ENCODE measurements at regions not wholly inside any gene's neighbourhood (a gene's known extent, or its start where the extent isn't known, plus 50 kb on each side); places are given as distances from the start of the nearest gene placed in this dataset.

DNA sequence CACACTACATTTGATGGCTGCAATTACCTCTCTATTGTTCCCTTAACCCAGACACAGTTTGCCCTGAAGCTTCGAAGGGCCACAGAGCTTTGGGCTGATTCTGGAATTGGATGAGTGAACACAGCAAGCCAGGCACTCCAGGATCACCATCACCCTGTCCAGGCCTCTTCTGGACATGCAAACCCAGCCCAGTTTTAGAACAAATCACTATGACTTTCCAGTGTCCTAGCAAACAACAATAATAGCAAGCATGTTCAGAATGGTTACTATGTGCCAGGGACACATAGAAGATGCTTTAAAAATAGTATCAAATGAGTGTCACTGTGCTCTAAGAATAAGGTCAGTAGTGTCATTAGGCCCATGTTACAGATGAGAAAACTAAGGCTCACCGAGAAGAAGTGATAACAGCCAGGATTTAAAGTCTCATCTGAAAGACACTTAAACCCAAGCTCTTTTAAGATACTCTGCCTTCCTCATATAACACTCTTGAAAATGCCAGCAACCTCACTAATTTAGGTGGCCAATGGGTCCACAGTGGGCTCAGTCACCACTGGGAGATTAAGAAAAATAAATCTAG, 191.7 kb upstream of the STK17B start:
- no peak for ATAC-seq

DNA sequence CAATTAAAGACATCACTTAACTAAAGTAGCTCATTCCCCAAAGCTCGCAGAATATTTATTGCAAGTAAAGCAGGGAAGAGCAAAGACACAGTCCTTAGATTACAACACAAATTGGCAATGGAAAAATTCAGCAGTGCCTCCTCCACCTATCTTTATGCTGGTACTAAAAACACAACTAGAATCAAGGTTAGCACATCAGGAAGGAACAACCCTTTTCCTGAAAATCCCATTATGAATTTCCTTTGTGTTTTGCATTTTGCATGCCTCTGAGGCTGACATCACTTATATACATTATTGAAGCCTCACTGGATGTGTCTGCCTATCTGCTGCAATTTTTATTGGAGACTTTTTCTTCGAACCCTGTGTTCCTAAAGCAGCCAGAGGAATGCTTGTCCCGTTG, 193.8 kb upstream of the STK17B start:
- no peak for ATAC-seq

DNA sequence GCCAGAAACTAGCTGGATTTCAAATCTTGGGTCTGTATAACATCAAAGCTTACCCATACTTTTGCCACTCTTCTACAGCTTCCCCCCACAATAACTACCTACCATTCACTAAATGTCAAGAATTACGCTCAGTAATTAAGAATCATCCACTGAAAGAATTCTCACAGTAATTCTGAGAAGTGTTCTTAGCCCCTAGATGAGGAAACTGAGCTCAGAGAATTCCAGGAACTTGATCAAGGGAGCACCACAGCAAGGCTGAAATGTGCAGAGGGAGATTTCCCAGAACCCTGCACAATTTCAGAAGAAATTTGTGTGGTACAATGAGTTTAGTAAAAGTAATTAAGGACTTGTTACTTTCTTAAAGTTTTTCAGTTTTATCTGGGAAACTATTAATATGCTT, 194.5 kb upstream of the STK17B start:
- ATAC-seq, result peak; percentile 30 to 56

DNA sequence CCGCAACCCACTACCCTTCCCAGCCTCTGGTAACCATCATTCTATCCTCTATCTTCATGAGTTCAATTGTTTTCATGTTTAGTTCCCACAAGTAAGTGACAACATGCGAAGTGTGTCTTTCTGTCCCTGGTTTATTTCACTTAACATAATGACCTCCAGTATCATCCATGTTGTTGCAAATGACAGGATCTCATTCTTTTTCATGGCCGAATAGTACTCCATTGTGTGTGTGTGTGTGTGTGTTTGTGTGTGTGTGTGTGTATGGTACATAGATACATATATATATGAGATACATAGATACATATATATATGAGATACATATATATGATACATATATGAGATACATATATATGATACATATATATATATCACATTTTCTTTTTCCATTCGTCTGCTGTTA, 196.3 kb upstream of the STK17B start:
- no peak for ATAC-seq

DNA sequence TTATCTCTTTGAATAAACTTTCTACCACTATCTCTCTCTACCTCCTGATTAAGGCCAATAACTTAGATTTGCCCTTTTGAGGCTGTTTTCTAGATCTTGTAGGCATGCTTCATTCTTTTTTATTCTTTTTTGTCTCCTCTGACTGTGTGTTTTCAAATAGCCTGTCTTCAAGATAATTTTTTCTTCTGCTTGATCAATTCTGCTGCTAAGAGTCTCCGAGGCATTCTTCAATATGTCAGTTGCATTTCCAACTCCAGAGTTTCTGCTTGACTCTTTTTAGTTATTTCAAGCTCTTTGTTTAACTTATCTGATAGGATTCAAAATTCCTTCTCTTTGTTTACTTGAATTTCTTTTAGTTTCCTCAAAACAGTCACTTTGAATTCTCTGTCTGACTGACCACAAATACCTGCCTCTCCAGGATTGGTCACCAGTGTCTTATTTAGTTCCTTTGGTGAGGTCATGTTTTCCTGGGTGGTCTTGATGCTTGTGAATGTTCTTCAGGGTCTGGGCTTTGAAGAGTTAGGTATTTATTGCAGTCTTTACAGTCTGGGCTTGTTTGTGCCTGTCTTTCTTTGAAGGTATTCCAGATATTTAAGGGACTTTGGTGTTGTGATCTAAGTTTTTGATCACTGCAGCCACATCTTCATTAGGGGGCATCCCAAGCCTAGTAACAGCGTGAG, 197.3 kb upstream of the STK17B start:
- ATAC-seq, result no peak

DNA sequence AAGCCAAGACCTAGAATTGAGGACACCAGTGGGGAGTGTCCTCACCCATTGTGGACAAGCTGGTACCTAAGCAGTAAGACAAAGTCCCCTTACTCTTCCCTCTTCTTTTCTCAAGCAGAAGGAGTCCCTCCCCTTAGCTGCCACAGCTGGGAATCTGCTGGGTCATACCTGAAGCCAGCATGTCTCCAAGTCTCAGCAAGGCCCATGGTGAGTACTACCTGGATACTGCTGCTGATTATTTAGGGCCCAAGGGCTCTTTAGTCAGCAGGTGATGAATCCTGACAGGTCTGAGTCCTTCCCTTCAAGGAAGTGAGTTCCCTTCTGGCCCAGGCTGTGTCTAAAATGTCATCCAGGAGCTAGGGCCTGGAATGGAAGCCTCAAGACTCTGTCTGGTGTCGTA, 198.6 kb upstream of the STK17B start:
- ATAC-seq, result no peak

DNA sequence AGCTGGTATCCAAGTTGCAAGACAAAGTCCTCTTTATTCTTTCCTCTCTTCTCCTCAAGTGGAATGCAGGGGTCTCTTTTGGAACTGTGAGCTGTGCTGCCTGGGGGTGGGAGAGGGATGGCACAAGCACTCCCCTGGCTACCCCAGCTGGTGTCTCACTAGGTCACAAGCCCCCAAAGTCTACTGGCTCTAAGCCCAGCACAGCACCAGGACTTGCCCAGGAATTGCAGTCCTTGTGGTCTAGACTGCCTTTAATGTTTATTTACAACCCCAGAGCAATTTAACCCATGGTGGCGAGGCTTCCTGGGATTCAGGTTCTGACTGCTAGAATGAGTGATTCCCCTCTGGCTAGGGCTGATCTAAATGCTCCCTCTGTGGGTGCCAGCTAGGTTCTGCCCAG, 199.0 kb upstream of the STK17B start:
- ATAC-seq, result no peak

DNA sequence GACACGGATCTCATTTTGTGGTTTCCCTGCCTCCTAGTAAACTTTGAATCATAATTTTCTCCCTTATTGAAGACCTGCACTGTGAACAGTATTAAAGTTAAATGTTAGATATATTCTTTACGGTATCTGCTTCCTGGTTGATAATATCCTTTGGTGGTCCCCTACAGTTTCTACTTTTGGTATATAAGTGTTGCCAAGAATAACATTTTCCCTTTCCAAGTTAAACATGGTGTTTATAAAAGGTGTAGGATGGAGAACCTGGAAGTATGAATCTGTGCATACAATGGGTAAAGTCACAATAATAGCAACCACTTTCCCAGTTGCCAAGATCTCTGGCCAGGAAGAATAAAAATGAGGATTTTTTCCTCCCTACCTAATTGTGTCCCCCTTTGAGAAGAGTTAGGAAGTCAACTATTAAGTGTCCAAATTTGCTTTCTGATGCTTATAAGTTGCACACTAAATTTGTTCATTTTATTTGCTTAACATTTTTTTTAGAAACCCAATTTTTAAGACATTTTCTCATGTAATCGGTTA, 201.0 kb upstream of the STK17B start:
- ATAC-seq, result no peak

DNA sequence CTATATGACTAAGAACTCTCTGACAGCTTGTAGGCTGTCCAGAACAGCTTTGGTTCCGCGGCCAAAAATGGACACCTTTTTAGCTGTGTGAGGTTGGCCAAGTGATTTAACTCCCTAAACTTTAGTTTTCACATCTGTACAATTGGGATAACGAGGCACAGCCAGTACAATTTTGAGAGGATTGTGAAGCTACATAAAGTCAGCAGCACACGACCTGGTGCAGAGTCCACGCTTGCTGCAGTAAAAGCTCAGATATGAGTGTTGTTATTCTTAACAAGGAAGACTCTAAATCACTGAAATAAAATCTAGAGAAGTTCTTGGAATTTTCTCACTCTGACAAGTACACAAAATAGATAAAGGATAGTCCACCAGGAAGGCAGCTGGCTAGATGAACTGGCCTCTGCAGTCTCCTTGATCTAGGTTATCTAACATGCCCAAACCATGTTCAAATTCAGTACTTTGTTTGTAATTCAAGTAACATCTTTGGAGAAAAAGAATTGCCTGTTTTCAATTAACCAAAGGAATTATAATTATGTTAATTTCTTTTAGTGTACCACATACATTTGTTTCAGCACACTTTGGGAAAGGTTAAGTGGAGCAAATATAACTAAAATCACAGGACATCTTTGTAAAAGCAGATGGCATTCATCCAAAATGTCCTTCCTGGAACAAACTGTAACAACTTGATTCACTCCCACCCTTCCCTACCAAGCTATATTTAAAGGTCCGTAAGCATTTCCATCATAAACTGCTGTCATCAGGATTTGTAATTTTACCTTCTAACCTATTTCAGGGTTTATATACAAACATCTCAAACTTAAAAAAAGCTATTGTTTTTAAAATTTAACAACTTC, 201.7 kb upstream of the STK17B start:
- ATAC-seq, result no peak

DNA sequence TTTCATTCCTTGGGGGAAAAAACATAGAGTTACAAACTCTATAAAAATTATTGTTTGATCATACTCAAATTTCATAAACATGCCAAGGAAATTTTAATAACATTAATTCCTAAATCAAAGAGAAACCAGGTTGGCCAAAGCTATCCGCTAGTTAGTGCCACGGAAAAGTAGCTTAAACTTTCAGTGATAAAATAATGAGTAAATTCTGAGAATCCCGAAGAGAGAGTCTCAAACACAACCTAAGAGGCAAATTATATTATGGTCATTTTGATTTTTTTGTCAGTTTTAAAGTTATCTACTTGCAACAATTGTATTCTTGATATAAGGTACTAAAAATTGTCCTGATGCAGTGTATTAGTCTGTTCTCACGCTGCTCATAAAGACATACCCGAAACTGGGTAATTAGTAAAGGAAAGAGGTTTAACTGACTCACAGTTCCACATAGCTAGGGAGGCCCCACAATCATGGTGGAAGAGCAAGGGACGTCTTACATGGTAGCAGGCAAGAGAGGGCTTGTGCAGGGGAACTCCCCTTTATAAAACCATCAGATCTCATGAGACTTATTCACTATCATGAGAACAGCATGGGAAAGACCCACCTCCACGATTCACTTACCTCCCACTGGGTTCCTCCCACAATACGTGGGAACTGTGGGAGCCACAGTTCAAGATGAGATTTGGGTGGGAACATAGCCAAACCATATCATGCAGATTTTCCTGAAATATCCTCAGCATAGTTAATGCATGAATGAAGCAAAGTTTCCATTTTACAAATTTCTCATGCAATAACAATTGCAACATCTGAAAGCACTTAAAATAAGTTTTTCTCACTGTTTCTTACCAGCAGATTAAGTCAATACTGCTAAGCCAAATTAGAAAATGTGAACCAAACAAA, 205.9 kb upstream of the STK17B start:
- ATAC-seq, result peak; percentile 67 to 68

DNA sequence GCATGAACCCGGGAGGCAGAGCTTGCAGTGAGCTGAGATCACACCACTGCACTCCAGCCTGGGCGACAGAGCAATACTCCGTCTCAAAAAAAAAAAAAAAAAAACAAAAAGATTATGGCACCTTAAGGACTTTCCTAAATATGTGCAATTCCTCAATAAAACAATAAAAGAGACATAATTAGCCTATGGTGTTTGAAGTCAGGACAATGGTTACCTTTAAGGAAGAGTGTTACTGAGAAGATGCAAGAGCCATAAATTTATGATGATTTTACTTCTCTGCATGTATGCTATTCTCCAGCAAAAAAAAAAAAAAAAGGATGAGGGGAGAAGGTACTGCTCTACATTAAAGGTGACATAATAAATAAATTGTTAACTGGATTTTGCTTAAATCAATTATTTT, 208.2 kb upstream of the STK17B start:
- ATAC-seq, result no peak

DNA sequence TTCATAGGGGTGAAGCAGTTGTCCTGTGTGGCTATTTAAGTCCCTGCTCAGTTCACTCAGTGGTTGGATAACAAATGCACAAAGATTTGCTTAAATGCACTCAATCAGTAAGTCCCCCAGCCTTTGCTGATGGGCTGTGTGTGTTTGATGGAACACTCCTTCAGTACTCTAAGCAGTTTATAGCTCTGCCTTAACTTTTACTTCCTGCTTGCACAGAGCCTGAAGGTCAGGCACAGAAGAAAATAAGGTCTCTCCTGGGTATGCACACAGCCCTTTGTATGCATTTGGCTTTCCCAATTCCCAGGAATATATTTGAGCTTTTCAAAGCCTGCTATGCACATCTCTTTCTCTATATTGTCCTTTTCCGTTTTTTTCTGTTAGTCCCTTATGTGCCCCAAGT, 208.7 kb upstream of the STK17B start:
- no peak for ATAC-seq

DNA sequence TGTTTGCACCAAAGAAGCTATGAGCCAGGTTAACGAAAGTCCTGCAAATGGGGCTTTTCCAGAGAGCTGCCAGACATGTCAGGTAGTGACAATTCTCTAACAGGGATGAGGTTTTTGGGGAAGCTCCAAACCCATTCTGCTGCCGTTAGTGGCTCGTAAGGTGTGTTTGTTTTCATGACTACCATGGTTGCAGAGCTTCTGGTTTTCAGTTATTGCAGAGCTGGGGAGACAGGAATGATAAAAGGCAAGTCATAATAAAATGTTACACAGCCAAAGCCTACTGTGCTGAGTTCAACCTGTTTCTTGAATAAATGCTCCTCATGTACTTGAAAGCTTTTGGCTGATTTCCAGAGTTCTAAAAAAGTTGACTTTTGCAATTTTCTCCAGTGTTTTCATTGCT, 209.2 kb upstream of the STK17B start:
- no peak for ATAC-seq

DNA sequence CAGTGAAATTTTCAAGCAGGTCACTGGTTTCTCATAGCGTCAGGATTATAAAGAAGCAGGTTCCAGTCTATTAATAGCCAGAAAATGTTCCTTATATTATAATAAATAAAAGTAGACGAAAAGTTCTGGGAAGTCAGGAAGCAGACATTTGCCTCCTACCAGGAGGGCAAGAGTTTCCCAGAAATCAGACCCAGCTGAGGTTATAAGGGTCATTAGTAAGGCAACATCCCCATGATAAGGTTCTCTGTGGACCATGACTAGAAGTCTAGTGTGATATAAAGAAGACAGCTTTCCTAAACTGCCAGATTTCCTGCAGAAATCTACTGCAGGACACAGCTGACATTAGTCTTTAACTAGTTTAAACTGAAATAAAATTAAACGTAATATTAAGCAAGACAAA, 210.1 kb upstream of the STK17B start:
- ATAC-seq, result no peak

DNA sequence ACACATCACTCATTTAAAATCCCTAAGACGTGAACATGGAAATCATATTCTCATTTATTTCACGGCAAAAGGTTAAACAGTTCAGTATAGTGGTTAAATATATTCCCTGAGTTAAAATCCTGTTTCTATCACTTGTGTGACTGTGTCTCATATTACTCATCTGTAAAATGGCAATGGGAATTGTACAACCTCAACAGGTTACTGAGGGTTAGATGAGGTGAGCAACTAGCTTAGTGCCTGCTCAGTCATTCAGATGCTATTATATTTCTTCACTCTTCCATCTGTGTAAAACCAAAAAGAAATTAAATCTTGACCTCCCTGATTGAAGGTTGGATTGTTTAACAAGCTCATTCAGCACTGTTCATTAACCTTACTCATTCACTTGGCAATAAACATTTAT, 212.4 kb upstream of the STK17B start:
- no peak for ATAC-seq

DNA sequence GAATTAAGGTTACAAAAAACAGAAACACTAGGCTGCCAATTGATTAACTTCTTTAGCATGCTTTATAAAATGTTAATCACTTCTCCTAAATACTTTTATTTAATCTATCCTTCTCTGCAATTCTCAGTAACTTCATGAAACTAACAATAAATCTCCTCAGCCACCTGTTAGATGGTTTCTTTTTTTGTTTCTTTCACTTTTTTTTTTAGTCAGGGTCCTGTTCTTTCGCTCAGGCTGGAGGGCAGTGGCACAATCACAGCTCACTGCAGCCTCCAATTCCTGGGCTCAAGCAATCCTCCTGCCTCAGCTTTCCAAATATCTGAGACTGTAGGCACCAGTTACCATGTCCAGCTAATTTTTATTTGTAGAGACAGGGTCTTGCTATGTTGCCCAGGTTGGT, 213.4 kb upstream of the STK17B start:
- ATAC-seq, result no peak

DNA sequence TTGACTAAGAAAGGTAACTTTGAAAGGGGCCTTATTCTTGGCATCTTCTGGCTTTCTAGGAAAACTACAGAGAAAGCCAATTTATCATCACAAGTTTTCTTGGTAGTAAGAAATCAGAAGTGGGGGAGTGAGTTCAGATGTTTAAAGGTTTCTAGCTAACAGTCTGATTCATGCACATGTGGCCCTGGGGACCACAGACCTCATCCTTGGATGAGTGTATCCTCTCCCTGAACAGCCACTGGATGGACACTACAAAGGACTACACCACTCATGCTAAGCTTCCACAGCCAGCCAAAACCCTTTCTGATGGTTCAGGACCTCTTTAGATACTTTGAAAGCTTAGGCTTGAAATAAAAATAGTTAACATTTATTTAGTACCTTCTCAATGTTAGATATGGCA, 218.3 kb upstream of the STK17B start:
- ATAC-seq, result no peak

DNA sequence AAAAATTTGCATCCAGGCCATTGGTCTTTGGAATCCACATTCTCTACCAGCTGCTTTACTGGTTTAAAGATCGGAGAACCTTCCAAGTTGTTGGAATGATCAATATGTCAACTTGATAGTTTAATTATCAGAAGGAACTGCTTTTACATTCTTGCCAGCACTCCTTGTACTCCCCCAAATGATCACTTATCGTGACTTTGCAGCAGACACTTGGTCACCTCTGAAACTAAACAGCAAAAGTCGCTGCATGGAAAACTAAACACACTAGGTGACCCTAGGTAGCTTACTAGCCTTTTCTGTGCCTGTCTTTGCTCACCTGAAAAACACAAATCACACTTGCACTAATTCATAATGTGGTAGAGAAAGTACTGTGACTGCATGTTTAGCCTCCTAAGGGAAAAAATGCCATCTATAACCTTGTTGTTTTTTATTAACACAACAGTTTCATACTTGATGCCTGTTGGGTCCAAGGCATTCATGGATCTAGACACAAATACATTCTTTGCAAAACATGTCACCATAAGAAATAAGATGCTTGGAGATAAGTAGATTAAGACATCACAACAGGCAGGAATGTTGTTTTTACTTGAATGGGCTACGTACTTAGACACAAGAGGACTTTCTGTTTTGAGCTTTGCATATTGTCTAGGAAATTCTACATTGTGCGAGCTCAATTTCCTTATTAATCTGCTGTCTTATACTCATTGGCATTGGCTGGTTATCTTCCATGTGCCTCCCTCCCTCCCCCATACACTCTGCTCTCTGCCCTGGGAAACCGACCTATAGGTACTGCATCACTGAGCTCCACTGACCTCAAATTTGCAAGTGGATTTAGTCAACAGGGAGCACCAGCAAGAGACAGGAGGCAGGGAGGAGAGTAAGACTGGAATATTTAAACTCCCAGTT, 219.1 kb upstream of the STK17B start:
- no peak for ATAC-seq

DNA sequence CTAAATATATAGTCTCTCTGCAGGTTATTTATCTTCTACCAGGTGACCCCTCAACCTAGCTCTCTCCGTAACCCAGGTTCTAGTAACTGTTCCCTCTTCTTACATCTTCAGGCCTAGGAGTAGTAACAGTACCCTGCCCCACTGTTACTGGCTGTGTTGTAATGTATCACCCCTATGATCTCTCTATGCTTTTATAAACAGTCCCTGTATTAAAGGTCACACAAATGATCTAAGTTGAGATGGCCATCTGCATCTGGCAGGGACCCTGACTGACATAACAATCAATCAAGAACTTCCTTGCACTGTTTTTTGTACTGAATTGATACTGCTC, 219.7 kb upstream of the STK17B start:
- ATAC-seq, result no peak

DNA sequence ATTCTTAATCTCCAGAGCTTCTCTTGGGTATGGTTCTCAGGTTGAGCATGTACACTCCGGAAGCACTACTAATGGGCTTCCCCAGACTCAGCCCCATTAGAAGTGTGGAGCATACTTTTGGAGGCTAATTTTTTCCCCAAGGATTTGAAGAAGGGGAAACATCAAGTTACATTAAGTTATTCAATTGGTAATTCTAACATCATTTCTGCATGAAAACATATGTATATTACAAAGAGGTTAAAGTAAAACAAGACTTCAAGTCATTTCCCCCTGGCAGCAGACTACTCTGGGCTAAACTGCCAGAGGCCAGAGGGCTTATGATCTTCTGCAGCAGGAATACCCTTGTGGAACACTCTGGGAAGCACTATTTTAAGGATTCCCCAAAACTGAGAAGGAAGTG, 227.7 kb upstream of the STK17B start:
- no peak for ATAC-seq

DNA sequence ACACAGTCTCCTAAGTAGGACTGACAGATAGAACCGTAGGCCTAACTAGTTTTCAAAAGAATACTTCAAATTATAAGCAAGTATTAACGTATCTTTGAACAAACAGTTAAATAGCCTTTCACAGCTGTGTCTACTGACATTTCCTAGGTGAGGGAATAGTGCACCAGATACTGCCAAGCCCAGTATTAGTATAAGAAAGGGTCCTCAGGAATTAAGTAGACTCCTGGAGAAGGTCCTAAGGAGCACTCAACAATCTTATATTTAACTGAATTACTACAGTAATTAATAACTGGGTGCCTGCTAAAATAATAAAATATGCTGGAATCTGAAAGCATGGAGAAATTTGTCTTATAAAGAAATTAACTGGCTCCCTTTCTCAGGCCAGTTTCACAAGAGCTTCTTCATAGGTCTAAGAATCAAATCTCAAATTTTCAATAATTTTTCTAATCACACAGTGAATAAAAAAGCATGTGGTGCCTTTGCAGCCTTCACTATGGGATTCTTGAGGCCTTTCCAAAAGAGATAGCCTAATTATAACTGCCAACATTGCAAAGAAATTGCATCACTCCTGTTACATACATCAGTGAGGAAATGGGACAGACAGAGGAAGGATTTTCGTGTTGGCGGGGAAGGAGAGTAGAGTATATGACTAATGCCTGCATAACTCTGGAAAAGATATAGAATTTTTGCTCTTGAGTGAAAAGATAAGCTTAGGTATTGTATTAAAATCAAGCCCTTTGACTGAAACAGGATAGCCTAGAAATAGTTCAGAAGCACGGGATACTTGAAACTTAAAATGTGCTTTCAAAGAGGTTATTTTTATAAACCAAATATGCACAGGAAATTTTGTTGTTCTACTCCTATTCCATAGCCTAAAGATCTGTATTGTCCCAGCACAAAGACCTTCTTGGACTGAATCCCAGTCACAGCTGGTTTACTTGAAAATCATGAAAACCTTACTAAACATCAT, 228.6 kb upstream of the STK17B start:
- no peak for ATAC-seq

All from activated CD4-positive, CD25-positive, alpha-beta regulatory T cell treated with anti-CD3 and anti-CD28 coated beads, Interleukin-2, amount 50 U/mL, for 24 hours (primary cell).